WERI-Rb-1 (cell line): ENCODE measurements at regions not wholly inside any gene's neighbourhood (a gene's known extent, or its start where the extent isn't known, plus 50 kb on each side); places are given as distances from the start of the nearest gene placed in this dataset.

Source experiments
- DNase-seq: peaks from one replicate; pipeline ENCODE4 v3.0.0-alpha.2; 2020
- H3K27ac ChIP-seq: fragments of 250-450 bp; sonication (Bioruptor Pico); 2 replicates; pipeline ENCODE4 v1.5.1; 2020; ENCODE audit warnings: mild to moderate bottlenecking, moderate library complexity
- H3K27me3 ChIP-seq: fragments of 250-450 bp; sonication (Bioruptor Pico); 2 replicates; pipeline ENCODE4 v1.5.1; 2021; ENCODE audit warnings: mild to moderate bottlenecking, low read depth, moderate library complexity; ENCODE audit not compliant: insufficient read depth, severe bottlenecking
- H3K36me3 ChIP-seq: fragments of 250-450 bp; sonication (Bioruptor Pico); 2 replicates; pipeline ENCODE4 v1.5.1; 2020; ENCODE audit warnings: mild to moderate bottlenecking, moderate library complexity
- H3K4me3 ChIP-seq: 2 replicates; pipeline ENCODE4 v1.5.1; 2011; ENCODE audit warnings: low read depth, mild to moderate bottlenecking, control low read depth, low read length
- H3K9me3 ChIP-seq: fragments of 250-450 bp; sonication (Bioruptor Pico); 2 replicates; pipeline ENCODE4 v1.5.1; 2021; ENCODE audit warnings: mild to moderate bottlenecking, moderate library complexity; ENCODE audit not compliant: severe bottlenecking
- TF ChIP-seq, protein P1 (sequence below): IDR thresholded peaks from 2 replicates; pipeline ENCODE4 v1.5.1; 2011; ENCODE audit warnings: low read depth, mild to moderate bottlenecking, control low read depth, inconsistent platforms, low read length

GRCh38 chr15:26438718-26439117 is 334.1 kb downstream of the GABRB3 start:
- H3K27ac ChIP-seq, result no peak overlapping the region
- H3K27me3 ChIP-seq, result no peaks in the 10 kb centered on the region
- no peaks in the 10 kb centered on the region for H3K36me3 ChIP-seq
- no peak for DNase-seq
- H3K4me3 ChIP-seq, result no peak overlapping the region
- TF ChIP-seq, protein P1, sequence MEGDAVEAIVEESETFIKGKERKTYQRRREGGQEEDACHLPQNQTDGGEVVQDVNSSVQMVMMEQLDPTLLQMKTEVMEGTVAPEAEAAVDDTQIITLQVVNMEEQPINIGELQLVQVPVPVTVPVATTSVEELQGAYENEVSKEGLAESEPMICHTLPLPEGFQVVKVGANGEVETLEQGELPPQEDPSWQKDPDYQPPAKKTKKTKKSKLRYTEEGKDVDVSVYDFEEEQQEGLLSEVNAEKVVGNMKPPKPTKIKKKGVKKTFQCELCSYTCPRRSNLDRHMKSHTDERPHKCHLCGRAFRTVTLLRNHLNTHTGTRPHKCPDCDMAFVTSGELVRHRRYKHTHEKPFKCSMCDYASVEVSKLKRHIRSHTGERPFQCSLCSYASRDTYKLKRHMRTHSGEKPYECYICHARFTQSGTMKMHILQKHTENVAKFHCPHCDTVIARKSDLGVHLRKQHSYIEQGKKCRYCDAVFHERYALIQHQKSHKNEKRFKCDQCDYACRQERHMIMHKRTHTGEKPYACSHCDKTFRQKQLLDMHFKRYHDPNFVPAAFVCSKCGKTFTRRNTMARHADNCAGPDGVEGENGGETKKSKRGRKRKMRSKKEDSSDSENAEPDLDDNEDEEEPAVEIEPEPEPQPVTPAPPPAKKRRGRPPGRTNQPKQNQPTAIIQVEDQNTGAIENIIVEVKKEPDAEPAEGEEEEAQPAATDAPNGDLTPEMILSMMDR, result no peak
- H3K9me3 ChIP-seq, result no peaks in the 10 kb centered on the region

DNA sequence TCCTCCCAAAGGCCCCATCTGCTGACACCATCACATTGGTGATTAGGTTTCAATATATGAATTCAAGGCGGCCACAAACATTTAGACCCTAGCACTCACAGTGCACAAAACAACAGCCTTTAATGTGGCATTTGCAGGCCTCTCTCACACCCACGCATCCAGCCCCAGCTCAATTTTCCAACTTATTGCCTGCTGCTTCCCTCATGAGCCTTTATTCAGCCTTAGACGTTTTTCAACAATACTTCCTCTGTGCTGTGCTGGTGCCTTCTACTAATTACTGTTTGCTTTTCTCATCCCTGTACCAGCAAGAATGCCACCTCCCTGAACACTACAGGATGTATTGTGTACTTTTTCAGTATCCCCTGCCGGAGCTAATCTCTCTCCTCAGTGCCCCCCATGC is 334.6 kb downstream of the GABRB3 start:
- TF ChIP-seq, protein P1, result no peak
- Histone ChIP-seq H3K36me3 (no peaks in the 10 kb centered on the region), H3K9me3 (no peaks in the 10 kb centered on the region), H3K4me3 (no peak overlapping the region), H3K27me3 (no peaks in the 10 kb centered on the region), H3K27ac (no peak overlapping the region)
- no peak for DNase-seq

- H3K27ac ChIP-seq, result peak overlapping the region; percentile 55
- peak; percentile 65 for DNase-seq
- no peak overlapping the region for H3K4me3 ChIP-seq
- H3K9me3 ChIP-seq, result peaks cover 9% of the 10 kb centered on the region
- no peaks in the 10 kb centered on the region for H3K36me3 ChIP-seq
- TF ChIP-seq, protein P1, result no peak
- no peaks in the 10 kb centered on the region for H3K27me3 ChIP-seq
Observed at GRCh38 chr15:26433818-26434217, 339.0 kb downstream of the GABRB3 start.

DNA sequence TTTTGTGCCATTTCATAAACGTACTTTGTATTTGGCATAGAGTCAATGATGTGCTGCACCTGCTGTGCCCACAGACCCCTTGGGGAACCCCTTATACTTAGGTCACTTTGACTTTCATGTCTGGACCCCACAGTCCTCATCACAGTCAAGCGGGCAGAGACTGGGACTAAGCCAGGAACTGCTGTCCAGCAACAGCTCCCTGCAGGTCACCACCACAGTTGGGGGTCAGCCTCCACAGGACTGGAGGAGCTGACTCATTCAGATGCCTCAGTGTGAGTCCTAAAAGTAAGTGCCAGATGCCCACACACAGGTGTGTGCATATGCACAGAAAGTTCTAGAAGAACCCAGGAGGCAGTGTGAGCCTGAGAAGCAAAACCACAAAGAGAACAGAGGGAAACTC is 339.8 kb downstream of the GABRB3 start:
- peak overlapping the region; percentile 55 for H3K27ac ChIP-seq
- H3K9me3 ChIP-seq, result peaks cover 9% of the 10 kb centered on the region
- H3K27me3 ChIP-seq, result no peaks in the 10 kb centered on the region
- no peak overlapping the region for H3K4me3 ChIP-seq
- no peak for DNase-seq
- TF ChIP-seq, protein P1, result no peak
- H3K36me3 ChIP-seq, result no peaks in the 10 kb centered on the region

DNA sequence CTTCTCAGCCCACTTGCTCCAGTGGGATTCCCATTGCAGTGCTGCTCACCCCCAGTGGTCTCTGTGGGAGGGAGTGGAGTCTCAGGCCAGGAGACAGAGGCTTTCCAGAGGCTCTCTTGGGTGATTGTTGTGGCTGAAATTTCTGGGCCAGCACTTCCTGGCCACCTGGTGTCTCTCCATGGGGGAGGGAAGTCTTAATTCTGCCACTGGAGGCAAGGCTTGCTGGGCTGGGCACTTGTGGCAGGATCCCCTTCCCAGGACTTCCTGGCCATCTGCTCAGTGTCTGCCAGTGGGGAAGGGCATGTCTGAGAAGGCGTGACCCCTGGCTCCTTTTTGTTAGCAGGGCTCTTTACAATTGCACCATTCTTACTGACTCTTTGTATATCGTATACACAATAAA is 351.8 kb downstream of the GABRB3 start:
- Histone ChIP-seq H3K9me3 (peaks cover 4% of the 10 kb centered on the region), H3K4me3 (no peak overlapping the region), H3K27me3 (no peaks in the 10 kb centered on the region), H3K27ac (peak overlapping the region; percentile 60), H3K36me3 (no peaks in the 10 kb centered on the region)
- peak; percentile 73 for DNase-seq
- TF ChIP-seq, protein P1, result no peak

DNA sequence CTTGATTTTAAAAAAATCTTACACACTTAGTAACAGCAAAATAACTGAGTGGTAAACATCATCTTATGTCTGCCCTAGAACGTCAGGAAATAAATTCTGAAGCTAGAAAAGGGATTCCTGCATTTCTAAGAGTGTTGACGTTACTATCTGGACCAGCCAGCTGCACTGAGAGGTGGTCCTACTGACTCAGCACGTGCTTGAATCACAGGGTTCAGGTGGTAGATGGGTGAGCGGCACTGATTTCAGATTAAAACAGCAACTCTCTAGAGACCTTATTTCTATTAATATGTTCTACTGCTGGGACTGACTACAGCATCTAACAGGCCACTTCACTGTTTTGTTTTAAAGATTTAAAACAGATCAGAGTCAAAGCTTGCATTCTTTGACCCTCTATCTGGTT is 377.2 kb downstream of the GABRB3 start:
- TF ChIP-seq, protein P1, result no peak
- DNase-seq, result no peak

More for the DNA sequence above, 377.2 kb downstream of the GABRB3 start:
- no peak overlapping the region for H3K27ac ChIP-seq
- no peaks in the 10 kb centered on the region for H3K9me3 ChIP-seq
- no peak overlapping the region for H3K4me3 ChIP-seq
- no peaks in the 10 kb centered on the region for H3K36me3 ChIP-seq
- H3K27me3 ChIP-seq, result no peaks in the 10 kb centered on the region
